ENCODE measurements at regions not wholly inside any gene's neighbourhood (a gene's known extent, or its start where the extent isn't known, plus 50 kb on each side); places are given as distances from the start of the nearest gene placed in this dataset.

- no peak for DNase-seq
Measured at GRCh38 chr1:212226467-212226866, 58.7 kb upstream of the PPP2R5A start.

DNA sequence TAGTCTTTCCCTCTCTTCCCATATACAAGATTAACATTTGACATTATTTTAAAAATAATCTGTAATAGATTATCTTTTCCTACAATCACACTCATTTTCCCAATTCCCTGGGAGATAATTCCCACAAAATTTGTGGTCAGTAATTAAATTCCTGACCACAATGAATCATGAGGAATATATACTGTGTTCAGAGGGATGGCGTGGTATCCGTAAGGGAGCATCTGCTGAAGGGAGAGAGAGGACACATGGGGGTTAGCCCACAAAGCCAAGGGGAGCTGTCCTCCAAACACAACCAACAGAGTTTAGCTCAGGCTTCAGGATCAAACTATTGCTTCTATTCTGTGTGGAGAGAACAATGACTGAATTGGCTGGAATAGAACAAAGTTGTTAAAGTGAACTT is 57.1 kb upstream of the PPP2R5A start:
- no peak for DNase-seq

GRCh38 chr1:212228591-212229119 is 56.6 kb upstream of the PPP2R5A start:
- DNase-seq = no peak

- DNase-seq = no peak
Measured at GRCh38 chr1:212229654-212230053, 55.6 kb upstream of the PPP2R5A start.

- DNase-seq = no peak
Measured at GRCh38 chr1:212230329-212230728, 54.9 kb upstream of the PPP2R5A start.

DNA sequence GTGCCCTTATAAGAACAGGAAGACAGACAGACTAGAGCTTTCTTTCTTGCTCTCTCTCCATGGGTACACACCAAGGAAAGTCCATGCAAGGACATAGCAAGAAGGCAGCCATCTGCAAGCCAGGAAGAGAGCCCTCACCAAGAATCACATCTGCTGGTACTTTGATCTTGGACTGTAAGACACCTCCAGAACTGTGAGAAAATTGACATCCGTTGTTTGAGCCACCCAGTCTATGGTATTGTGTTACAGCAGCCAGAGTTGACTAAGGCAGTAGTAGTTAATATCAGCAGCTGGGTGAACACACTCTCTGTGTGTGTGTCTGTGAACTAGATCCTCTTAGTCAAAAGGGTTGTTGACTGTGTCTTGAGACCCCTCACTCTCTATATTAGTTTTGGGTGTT is 53.8 kb upstream of the PPP2R5A start:
- DNase-seq = no peak

- DNase-seq = no peak
Measured at GRCh38 chr1:212232090-212232489, 53.1 kb upstream of the PPP2R5A start.

DNA sequence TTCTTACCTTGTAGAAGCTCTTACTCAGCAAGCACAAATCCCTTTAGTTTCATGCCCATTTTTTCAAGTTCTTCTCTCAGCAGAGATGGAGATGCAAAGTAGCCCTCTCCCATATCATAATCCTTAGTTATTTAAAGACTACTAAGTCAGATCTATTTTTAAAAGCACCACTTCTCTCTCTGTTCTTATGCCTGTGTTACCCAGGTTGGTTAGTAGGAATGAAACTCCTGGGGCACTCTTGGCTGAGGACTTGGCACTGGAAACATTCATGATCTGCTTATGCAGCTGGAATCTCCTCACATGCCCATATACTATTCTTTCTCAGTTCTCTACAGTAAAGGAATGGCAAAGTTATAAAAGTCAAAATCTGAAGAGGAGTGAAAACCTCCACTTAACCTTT is 51.9 kb upstream of the PPP2R5A start:
- DNase-seq = no peak

DNA sequence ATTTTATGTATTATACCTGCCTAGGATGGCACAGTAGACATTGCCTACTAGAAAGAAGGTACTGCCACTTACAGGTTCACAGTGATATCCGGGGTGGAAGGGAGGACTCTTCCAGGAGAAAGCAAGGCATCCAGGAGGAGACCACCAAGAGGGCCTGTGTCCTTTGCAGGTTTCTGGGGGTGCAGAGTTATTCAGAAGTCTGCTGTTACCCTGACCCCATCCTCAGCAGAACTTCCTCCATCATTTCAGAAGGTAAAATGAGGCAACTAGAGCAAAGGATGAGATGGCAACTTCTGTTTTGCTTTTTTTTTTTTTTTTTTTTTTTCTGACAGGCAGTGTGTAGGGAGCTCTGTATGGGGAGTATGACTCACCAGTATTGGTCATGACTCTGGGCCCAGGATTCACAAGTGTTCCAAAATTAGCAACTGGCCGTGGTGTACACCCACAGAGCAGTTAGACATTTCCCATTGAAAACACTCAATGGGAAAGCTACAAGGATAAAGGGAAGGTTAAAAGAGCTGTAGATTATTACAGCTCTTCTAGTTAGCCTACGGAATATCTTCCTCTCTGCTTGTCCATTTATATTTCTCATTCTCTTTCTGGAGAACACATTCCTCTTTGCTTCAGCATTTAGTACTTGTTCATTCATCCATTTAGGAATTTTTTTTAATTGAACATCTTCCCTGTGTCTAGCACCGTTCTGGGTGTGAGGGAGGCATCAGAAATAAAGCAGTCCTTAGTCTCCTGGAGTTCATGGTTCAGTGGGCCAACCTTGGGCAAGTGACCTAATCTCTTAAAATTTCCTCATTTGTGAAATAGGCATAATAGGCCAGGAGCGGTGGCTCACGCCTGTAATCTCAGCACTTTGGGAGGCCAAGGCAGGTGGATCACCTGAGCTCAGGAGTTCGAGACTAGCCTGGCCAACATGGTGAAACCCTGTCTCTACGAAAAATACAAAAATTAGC is 50.5 kb upstream of the PPP2R5A start:
- no peak for DNase-seq

Data from activated effector memory CD4-positive, alpha-beta T cell treated with Interleukin-2 at 50 U/mL for 16 hours (primary cell).